K562 (cell line): ENCODE measurements at regions not wholly inside any gene's neighbourhood (a gene's known extent, or its start where the extent isn't known, plus 50 kb on each side); places are given as distances from the start of the nearest gene placed in this dataset.

Source experiments
- ATAC-seq: fragments of 200-7000 bp; cut with Tn5 transposase; 3 replicates; pipeline ENCODE4 v1.9.1; 2020; ENCODE audit warnings: moderate library complexity
- BruUV-seq: library from RNA; stranded (reverse); fragments of 400-500 nt; replicated peaks from 2 replicates; lab custom pipeline; 2021; lab: Mats Ljungman, UMichigan
- CTCF ChIA-PET: fragments of 300-600 bp; formaldehyde crosslinking; extraction: SDS; loops from one replicate; lab custom pipeline; 2021; ENCODE audit warnings: low intra/inter-chr PET ratio; lab: Yijun Ruan, JAX
- POLR2A ChIA-PET: fragments of 300-600, 350-650 bp; sonication (Branson Sonifier 250); formaldehyde crosslinking; extraction: SDS; loops from one replicate; lab custom pipeline; 2021; ENCODE audit warnings: antibody characterized with exemption, inconsistent platforms; lab: Yijun Ruan, JAX
- DNase-seq, 4 experiments: peaks; one replicate each; pipeline versions ENCODE4 v3.0.0 to v3.0.0-alpha.2; 2011 to 2018; ENCODE audit warnings: low spot score in 3 of 4, mixed read lengths in 3 of 4; ENCODE audit errors: extremely low read depth in 1 of 4
- FAIRE-seq: peaks from 2 replicates; lab custom pipeline; 2011; peaks lifted over from hg19 to GRCh38; lab: Jason Lieb, UNC
- H2AFZ ChIP-seq: 2 replicates; pipeline ENCODE4 v1.6.0; 2011; ENCODE audit warnings: low read depth, low read length, control low read depth, inconsistent platforms
- H3K27ac ChIP-seq: fragments of 200-600 bp; 3 replicates; pipeline ENCODE4 v1.8.0; 2011; ENCODE audit warnings: low read depth, mild to moderate bottlenecking, control low read depth, inconsistent platforms, low read length, moderate library complexity, mixed read lengths; ENCODE audit errors: extremely low read depth
- H3K27me3 ChIP-seq, 2 experiments: fragments of 300-600 bp in 1 of 2; 2 replicates in 1 of 2; 3 replicates in 1 of 2; pipeline versions ENCODE4 v1.6.0 to v1.8.0; 2011; ENCODE audit warnings: inconsistent platforms in 2 of 2, low read length in 2 of 2, mild to moderate bottlenecking in 1 of 2, mixed read lengths in 1 of 2, moderate library complexity in 1 of 2; ENCODE audit not compliant: control insufficient read depth in 2 of 2, insufficient read depth in 2 of 2
- H3K36me3 ChIP-seq: fragments of 300-600 bp; 3 replicates; pipeline ENCODE4 v1.8.0; 2011; ENCODE audit warnings: mild to moderate bottlenecking, low read length, inconsistent platforms; ENCODE audit not compliant: control insufficient read depth, insufficient read depth
- H3K4me1 ChIP-seq, 2 experiments: fragments of 200-600 bp in 1 of 2; replicated peaks in 1 of 2; 2 replicates in 1 of 2; 3 replicates in 1 of 2; pipeline versions ENCODE4 v1.5.1 to v1.8.0; 2011; ENCODE audit warnings: inconsistent platforms in 2 of 2, low read length in 2 of 2, mild to moderate bottlenecking in 1 of 2, mixed read lengths in 1 of 2, moderate library complexity in 1 of 2; ENCODE audit not compliant: control insufficient read depth in 2 of 2, insufficient read depth in 2 of 2
- H3K4me2 ChIP-seq: 2 replicates; pipeline ENCODE4 v1.6.1; 2011; ENCODE audit warnings: low read length, control low read depth, inconsistent platforms, mixed read lengths; ENCODE audit not compliant: insufficient read depth
- H3K4me3 ChIP-seq: fragments of 200-600 bp; sonication (generic), shearing (Covaris generic); 2 replicates; pipeline ENCODE4 v1.5.1; 2016; ENCODE audit warnings: control low read depth, inconsistent platforms
- H3K79me2 ChIP-seq: fragments of 200-600 bp; 3 replicates; pipeline ENCODE4 v1.8.0; 2011; ENCODE audit warnings: low read length, inconsistent platforms; ENCODE audit not compliant: control insufficient read depth, insufficient read depth
- H3K9ac ChIP-seq, 2 experiments: 2 replicates each; pipeline versions ENCODE4 v1.6.0 to v1.6.1; 2011; ENCODE audit warnings: low read depth in 2 of 2, low read length in 2 of 2, control low read depth in 1 of 2, inconsistent platforms in 1 of 2, mild to moderate bottlenecking in 1 of 2, mixed read lengths in 1 of 2; ENCODE audit not compliant: insufficient read depth in 1 of 2
- H3K9me1 ChIP-seq: one replicate; pipeline ENCODE4 v1.6.0; 2011; ENCODE audit warnings: inconsistent platforms, mild to moderate bottlenecking, low read length, moderate library complexity; ENCODE audit not compliant: control insufficient read depth, insufficient read depth
- H3K9me3 ChIP-seq: replicated peaks from 2 replicates; pipeline ENCODE4 v1.5.1; 2011; ENCODE audit warnings: low read depth, low read length, inconsistent platforms; ENCODE audit not compliant: control insufficient read depth, insufficient read depth
- H4K20me1 ChIP-seq: replicated peaks from 2 replicates; pipeline ENCODE4 v1.6.1; 2011; ENCODE audit warnings: low read length, inconsistent platforms, mixed read lengths; ENCODE audit not compliant: control insufficient read depth, insufficient read depth
- CEBPB ChIP-seq: fragments of 450-650 bp; IDR thresholded peaks from 2 replicates; pipeline ENCODE4 v1.6.1; 2016; ENCODE audit warnings: missing genetic modification characterization, missing compliant biosample characterization
- CREM ChIP-seq: IDR thresholded peaks from 2 replicates; pipeline ENCODE4 v1.6.1; 2014; ENCODE audit warnings: antibody characterized with exemption, low read depth
- HNRNPK ChIP-seq: fragments of 200-400 bp; formaldehyde crosslinking; IDR thresholded peaks from one replicate; pipeline ENCODE4 v1.6.1; 2018; ENCODE audit warnings: mild to moderate bottlenecking, low read depth, low read length; ENCODE audit not compliant: poor library complexity, severe bottlenecking
- POLR2AphosphoS2 ChIP-seq: IDR thresholded peaks from 2 replicates; pipeline ENCODE4 v1.6.1; 2012; ENCODE audit warnings: low read length, improper control_type of control experiment
- POLR2AphosphoS5 ChIP-seq: IDR thresholded peaks from 2 replicates; pipeline ENCODE4 v1.6.1; 2011; ENCODE audit warnings: mild to moderate bottlenecking, low read depth, low read length, moderate library complexity; ENCODE audit not compliant: control insufficient read depth, insufficient read depth
- RBM22 ChIP-seq: fragments of 200-400 bp; formaldehyde crosslinking; IDR thresholded peaks from 2 replicates; pipeline ENCODE4 v1.6.1; 2018; ENCODE audit warnings: low read length, low read depth; ENCODE audit not compliant: poor library complexity, severe bottlenecking
- ZNF764 ChIP-seq: fragments of 250-450 bp; sonication (Bioruptor Pico); IDR thresholded peaks from 2 replicates; pipeline ENCODE4 v1.4.0; 2020; ENCODE audit warnings: low read depth, mild to moderate bottlenecking, moderate library complexity
- WGBS: fragments of 100-300 bp; shearing (Covaris generic); methylation state at CpG from one replicate; pipeline ENCODE4 v1.1.6; 2016; ENCODE audit warnings: low coverage, mixed read lengths; ENCODE audit not compliant: insufficient coverage; ENCODE audit errors: missing lambda C conversion rate; 5-methylcytosine and 5-hydroxymethylcytosine counted together
- in situ Hi-C: fragments of 300-500 bp; cut with MboI; formaldehyde crosslinking; loops from 4 replicates; pipeline ENCODE4 v1.15.0; 2018; ENCODE audit warnings: inconsistent platforms, mixed read lengths
- intact Hi-C: fragments of 100-400 bp; cut with micrococcal nuclease; formaldehyde crosslinking; loops from 2 replicates; pipeline ENCODE4 v1.14.2; 2022
- TF ChIP-seq, protein P1 (sequence below): fragments of 250-450 bp; sonication (Bioruptor Pico); IDR thresholded peaks from 2 replicates; pipeline ENCODE4 v1.8.0; 2022; ENCODE audit warnings: inconsistent platforms, mild to moderate bottlenecking, moderate library complexity, borderline replicate concordance
- TF ChIP-seq, protein P2 (sequence below): fragments of 250-450 bp; sonication (Bioruptor Pico); IDR thresholded peaks from 2 replicates; pipeline ENCODE4 v1.5.0; 2022; ENCODE audit warnings: mild to moderate bottlenecking
- TF ChIP-seq, protein P3 (sequence below): fragments of 450-650 bp; IDR thresholded peaks from 2 replicates; pipeline ENCODE4 v1.6.1; 2014; ENCODE audit warnings: low read depth, mild to moderate bottlenecking, moderate library complexity, borderline replicate concordance
- TF ChIP-seq, protein P4 (sequence below): fragments of 450-650 bp; formaldehyde crosslinking; IDR thresholded peaks from 2 replicates; pipeline ENCODE4 v1.4.0; 2020; ENCODE audit warnings: mild to moderate bottlenecking, moderate library complexity
- TF ChIP-seq, protein P5 (sequence below), 2 experiments: fragments of 450-650 bp; IDR thresholded peaks; 2 replicates each; pipeline ENCODE4 v1.6.1; 2016

DNA sequence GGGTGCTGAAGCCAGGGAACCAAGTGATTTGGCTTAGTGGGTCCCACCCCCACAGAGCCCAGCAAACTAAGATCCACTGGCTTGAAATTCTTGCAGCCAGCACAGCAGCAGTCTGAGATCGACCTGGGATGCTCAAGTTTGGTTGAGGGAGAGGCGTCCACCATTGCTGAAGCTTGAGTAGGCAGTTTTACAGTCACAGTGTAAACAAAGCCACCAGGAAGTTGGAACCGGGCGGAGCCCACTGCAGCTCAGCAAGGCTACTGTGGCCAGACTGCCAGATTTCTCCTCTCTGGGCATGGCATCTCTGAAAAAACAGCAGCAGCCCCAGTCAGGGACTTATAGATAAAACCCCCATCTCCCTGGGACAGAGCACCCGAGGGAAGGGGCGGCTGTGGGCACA, 424.1 kb upstream of the TENM4 start:
- intact Hi-C loops = no loop called here
- TF ChIP-seq, protein P1, sequence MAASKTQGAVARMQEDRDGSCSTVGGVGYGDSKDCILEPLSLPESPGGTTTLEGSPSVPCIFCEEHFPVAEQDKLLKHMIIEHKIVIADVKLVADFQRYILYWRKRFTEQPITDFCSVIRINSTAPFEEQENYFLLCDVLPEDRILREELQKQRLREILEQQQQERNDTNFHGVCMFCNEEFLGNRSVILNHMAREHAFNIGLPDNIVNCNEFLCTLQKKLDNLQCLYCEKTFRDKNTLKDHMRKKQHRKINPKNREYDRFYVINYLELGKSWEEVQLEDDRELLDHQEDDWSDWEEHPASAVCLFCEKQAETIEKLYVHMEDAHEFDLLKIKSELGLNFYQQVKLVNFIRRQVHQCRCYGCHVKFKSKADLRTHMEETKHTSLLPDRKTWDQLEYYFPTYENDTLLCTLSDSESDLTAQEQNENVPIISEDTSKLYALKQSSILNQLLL = no peak
- TF ChIP-seq, protein P2, sequence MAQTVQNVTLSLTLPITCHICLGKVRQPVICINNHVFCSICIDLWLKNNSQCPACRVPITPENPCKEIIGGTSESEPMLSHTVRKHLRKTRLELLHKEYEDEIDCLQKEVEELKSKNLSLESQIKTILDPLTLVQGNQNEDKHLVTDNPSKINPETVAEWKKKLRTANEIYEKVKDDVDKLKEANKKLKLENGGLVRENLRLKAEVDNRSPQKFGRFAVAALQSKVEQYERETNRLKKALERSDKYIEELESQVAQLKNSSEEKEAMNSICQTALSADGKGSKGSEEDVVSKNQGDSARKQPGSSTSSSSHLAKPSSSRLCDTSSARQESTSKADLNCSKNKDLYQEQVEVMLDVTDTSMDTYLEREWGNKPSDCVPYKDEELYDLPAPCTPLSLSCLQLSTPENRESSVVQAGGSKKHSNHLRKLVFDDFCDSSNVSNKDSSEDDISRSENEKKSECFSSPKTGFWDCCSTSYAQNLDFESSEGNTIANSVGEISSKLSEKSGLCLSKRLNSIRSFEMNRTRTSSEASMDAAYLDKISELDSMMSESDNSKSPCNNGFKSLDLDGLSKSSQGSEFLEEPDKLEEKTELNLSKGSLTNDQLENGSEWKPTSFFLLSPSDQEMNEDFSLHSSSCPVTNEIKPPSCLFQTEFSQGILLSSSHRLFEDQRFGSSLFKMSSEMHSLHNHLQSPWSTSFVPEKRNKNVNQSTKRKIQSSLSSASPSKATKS (CRISPR knock-in tag) = no peak
- TF ChIP-seq POLR2AphosphoS2 (no peak), CREM (no peak), POLR2AphosphoS5 (no peak), RBM22 (no peak), CEBPB (no peak), ZNF764 (CRISPR knock-in tag) (no peak), HNRNPK (no peak)
- TF ChIP-seq, protein P3, sequence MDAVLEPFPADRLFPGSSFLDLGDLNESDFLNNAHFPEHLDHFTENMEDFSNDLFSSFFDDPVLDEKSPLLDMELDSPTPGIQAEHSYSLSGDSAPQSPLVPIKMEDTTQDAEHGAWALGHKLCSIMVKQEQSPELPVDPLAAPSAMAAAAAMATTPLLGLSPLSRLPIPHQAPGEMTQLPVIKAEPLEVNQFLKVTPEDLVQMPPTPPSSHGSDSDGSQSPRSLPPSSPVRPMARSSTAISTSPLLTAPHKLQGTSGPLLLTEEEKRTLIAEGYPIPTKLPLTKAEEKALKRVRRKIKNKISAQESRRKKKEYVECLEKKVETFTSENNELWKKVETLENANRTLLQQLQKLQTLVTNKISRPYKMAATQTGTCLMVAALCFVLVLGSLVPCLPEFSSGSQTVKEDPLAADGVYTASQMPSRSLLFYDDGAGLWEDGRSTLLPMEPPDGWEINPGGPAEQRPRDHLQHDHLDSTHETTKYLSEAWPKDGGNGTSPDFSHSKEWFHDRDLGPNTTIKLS = no peak
- TF ChIP-seq, protein P4, sequence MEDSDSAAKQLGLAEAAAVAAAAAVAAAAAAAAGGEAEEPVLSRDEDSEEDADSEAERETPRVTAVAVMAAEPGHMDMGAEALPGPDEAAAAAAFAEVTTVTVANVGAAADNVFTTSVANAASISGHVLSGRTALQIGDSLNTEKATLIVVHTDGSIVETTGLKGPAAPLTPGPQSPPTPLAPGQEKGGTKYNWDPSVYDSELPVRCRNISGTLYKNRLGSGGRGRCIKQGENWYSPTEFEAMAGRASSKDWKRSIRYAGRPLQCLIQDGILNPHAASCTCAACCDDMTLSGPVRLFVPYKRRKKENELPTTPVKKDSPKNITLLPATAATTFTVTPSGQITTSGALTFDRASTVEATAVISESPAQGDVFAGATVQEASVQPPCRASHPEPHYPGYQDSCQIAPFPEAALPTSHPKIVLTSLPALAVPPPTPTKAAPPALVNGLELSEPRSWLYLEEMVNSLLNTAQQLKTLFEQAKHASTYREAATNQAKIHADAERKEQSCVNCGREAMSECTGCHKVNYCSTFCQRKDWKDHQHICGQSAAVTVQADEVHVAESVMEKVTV (CRISPR knock-in tag) = no peak
- TF ChIP-seq, protein P5, sequence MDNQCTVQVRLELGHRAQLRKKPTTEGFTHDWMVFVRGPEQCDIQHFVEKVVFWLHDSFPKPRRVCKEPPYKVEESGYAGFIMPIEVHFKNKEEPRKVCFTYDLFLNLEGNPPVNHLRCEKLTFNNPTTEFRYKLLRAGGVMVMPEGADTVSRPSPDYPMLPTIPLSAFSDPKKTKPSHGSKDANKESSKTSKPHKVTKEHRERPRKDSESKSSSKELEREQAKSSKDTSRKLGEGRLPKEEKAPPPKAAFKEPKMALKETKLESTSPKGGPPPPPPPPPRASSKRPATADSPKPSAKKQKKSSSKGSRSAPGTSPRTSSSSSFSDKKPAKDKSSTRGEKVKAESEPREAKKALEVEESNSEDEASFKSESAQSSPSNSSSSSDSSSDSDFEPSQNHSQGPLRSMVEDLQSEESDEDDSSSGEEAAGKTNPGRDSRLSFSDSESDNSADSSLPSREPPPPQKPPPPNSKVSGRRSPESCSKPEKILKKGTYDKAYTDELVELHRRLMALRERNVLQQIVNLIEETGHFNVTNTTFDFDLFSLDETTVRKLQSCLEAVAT (IDR thresholded peaks at IDR 0.05) = no peak
- Histone ChIP-seq H4K20me1 (no peaks in the 10 kb centered on the region), H3K36me3 (no peaks in the 10 kb centered on the region), H3K27me3 (no peaks in the 10 kb centered on the region), H2AFZ (no peak overlapping the region), H3K4me2 (no peak overlapping the region), H3K9me3 (no peaks in the 10 kb centered on the region), H3K27ac (no peak overlapping the region), H3K79me2 (no peaks in the 10 kb centered on the region), H3K4me3 (no peak overlapping the region), H3K9me1 (no peaks in the 10 kb centered on the region), H3K9ac (no peak overlapping the region), H3K4me1 (no peaks in the 10 kb centered on the region)
- WGBS = 0% methylated on average over 6 of the region's 6 CpGs
- no TSS peak for BruUV-seq
- CTCF ChIA-PET = no interaction called here
- no peak for DNase-seq
- no peak for ATAC-seq
- POLR2A ChIA-PET = no interaction called here
- FAIRE-seq = no peak
- in situ Hi-C loops = no loop called here
